Breast epithelium (tissue), 3 donors: ENCODE measurements at regions not wholly inside any gene's neighbourhood (a gene's known extent, or its start where the extent isn't known, plus 50 kb on each side); places are given as distances from the start of the nearest gene placed in this dataset.

Experiments used
- POLR2A ChIP-seq: fragments of 450-650 bp; IDR thresholded peaks from one replicate; pipeline ENCODE4 v1.6.1; 2016; ENCODE audit warnings: antibody characterized with exemption, mild to moderate bottlenecking, moderate library complexity
- TF ChIP-seq, protein P1 (sequence below), 3 donors: fragments of 450-650 bp; IDR thresholded peaks; one replicate each; pipeline ENCODE4 v1.5.1; 2016 to 2017; ENCODE audit warnings: antibody characterized with exemption in 3 of 3, mild to moderate bottlenecking in 3 of 3, moderate library complexity in 3 of 3

DNA sequence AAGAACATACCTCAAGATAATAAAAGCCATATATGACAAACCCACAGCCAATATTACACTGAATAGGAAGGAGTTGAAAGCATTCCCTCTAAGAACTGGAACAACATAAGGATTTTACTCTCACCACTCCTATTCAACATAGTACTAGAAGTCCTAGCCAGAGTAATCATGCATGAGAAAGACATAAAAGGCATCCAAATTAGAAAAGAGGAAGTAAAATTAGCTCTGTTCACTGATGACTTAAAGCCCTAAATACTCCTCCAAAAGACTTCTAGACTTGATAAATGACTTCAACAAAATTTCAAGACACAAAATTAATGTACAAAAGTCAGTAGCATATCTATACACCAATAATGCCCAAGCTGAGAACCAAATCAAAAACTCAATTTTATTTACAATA, 235.7 kb downstream of the NKX6-1 start:
- TF ChIP-seq, protein P1, sequence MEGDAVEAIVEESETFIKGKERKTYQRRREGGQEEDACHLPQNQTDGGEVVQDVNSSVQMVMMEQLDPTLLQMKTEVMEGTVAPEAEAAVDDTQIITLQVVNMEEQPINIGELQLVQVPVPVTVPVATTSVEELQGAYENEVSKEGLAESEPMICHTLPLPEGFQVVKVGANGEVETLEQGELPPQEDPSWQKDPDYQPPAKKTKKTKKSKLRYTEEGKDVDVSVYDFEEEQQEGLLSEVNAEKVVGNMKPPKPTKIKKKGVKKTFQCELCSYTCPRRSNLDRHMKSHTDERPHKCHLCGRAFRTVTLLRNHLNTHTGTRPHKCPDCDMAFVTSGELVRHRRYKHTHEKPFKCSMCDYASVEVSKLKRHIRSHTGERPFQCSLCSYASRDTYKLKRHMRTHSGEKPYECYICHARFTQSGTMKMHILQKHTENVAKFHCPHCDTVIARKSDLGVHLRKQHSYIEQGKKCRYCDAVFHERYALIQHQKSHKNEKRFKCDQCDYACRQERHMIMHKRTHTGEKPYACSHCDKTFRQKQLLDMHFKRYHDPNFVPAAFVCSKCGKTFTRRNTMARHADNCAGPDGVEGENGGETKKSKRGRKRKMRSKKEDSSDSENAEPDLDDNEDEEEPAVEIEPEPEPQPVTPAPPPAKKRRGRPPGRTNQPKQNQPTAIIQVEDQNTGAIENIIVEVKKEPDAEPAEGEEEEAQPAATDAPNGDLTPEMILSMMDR (IDR thresholded peaks at IDR 0.05): no peak
- no peak for TF ChIP-seq POLR2A
